Neuronal stem cell (in vitro differentiated cells): ENCODE measurements at regions not wholly inside any gene's neighbourhood (a gene's known extent, or its start where the extent isn't known, plus 50 kb on each side); places are given as distances from the start of the nearest gene placed in this dataset.

Experiments
- DNase-seq: peaks from one replicate; pipeline ENCODE4 v3.0.0-alpha.2; 2013; ENCODE audit warnings: low spot score
- H2AFZ ChIP-seq: one replicate; pipeline ENCODE4 v1.6.1; 2013; ENCODE audit warnings: mild to moderate bottlenecking, low read length, inconsistent platforms
- H2AK5ac ChIP-seq: 2 replicates; pipeline ENCODE4 v1.6.1; 2013; ENCODE audit warnings: low read depth, mild to moderate bottlenecking, inconsistent platforms, low read length, moderate library complexity, mixed read lengths
- H2BK120ac ChIP-seq: 2 replicates; pipeline ENCODE4 v1.6.1; 2013; ENCODE audit warnings: low read depth, mild to moderate bottlenecking, inconsistent platforms, low read length, moderate library complexity, mixed read lengths
- H2BK12ac ChIP-seq: one replicate; pipeline ENCODE4 v1.6.1; 2013; ENCODE audit warnings: low read length, inconsistent platforms
- H2BK15ac ChIP-seq: 2 replicates; pipeline ENCODE4 v1.6.1; 2013; ENCODE audit warnings: mild to moderate bottlenecking, low read length, inconsistent platforms, mixed read lengths
- H2BK5ac ChIP-seq: one replicate; pipeline ENCODE4 v1.6.1; 2013; ENCODE audit warnings: inconsistent platforms, mild to moderate bottlenecking, low read length, moderate library complexity
- H3K14ac ChIP-seq: one replicate; pipeline ENCODE4 v1.6.1; 2013; ENCODE audit warnings: low read length, inconsistent platforms
- H3K18ac ChIP-seq: 2 replicates; pipeline ENCODE4 v1.6.1; 2013; ENCODE audit warnings: low read length, inconsistent platforms
- H3K23ac ChIP-seq: 2 replicates; pipeline ENCODE4 v1.6.1; 2013; ENCODE audit warnings: low read depth, mild to moderate bottlenecking, mixed read lengths, low read length, inconsistent platforms; ENCODE audit not compliant: poor library complexity
- H3K27ac ChIP-seq: replicated peaks from 3 replicates; pipeline ENCODE4 v1.5.1; 2013; ENCODE audit warnings: low read length, inconsistent platforms
- H3K27me3 ChIP-seq, 3 experiments: 2 replicates each; pipeline ENCODE4 v1.6.1; 2013; ENCODE audit warnings: low read length in 3 of 3, mild to moderate bottlenecking in 2 of 3, inconsistent platforms in 1 of 3, low read depth in 1 of 3, mixed read lengths in 1 of 3, moderate library complexity in 1 of 3; ENCODE audit not compliant: control insufficient read depth in 3 of 3, insufficient read depth in 3 of 3
- H3K36me3 ChIP-seq, 2 donors: replicated peaks in 1 of 2; 2 replicates each; pipeline ENCODE4 v1.6.1; 2013; ENCODE audit warnings: low read length in 2 of 2; ENCODE audit not compliant: control insufficient read depth in 2 of 2, insufficient read depth in 2 of 2
- H3K4ac ChIP-seq: 2 replicates; pipeline ENCODE4 v1.6.1; 2013; ENCODE audit warnings: inconsistent platforms, mild to moderate bottlenecking, low read length, moderate library complexity
- H3K4me1 ChIP-seq, 2 donors: 1 replicate in 1 of 2; 2 replicates in 1 of 2; pipeline ENCODE4 v1.6.1; 2013; ENCODE audit warnings: low read length in 2 of 2, low read depth in 1 of 2; ENCODE audit not compliant: control insufficient read depth in 2 of 2, insufficient read depth in 1 of 2
- H3K4me2 ChIP-seq: one replicate; pipeline ENCODE4 v1.6.1; 2013; ENCODE audit warnings: mild to moderate bottlenecking, low read length, inconsistent platforms; ENCODE audit not compliant: insufficient read depth, poor library complexity, severe bottlenecking
- H3K4me3 ChIP-seq, 2 donors: 2 replicates each; pipeline ENCODE4 v1.5.1; 2013; ENCODE audit warnings: low read length in 2 of 2, mild to moderate bottlenecking in 2 of 2, inconsistent platforms in 1 of 2, moderate library complexity in 1 of 2
- H3K79me1 ChIP-seq: one replicate; pipeline ENCODE4 v1.6.1; 2013; ENCODE audit warnings: low read depth, mild to moderate bottlenecking, inconsistent platforms, low read length, moderate library complexity
- H3K9ac ChIP-seq: one replicate; pipeline ENCODE4 v1.6.1; 2013; ENCODE audit warnings: mild to moderate bottlenecking, low read depth, low read length, inconsistent platforms; ENCODE audit not compliant: poor library complexity
- H3K9me3 ChIP-seq, 2 donors: replicated peaks in 1 of 2; 2 replicates each; pipeline versions ENCODE3 to v1.6.1; 2013; ENCODE audit warnings: low read length in 2 of 2, mild to moderate bottlenecking in 2 of 2, inconsistent platforms in 1 of 2, low read depth in 1 of 2, mixed read lengths in 1 of 2, moderate library complexity in 1 of 2; ENCODE audit not compliant: control insufficient read depth in 2 of 2, insufficient read depth in 1 of 2
- H4K8ac ChIP-seq: one replicate; pipeline ENCODE4 v1.6.1; 2013; ENCODE audit warnings: low read depth, mild to moderate bottlenecking, inconsistent platforms, low read length, moderate library complexity
- H4K91ac ChIP-seq: one replicate; pipeline ENCODE4 v1.6.1; 2013; ENCODE audit warnings: low read length, low read depth, mild to moderate bottlenecking, inconsistent platforms; ENCODE audit not compliant: poor library complexity
- WGBS, 2 donors: extraction: QIAGEN DNeasy Blood & Tissue Kit; methylation state at CpG; one replicate each; pipeline ENCODE4 v1.1.7; 2013; ENCODE audit warnings: missing lambda C conversion rate in 2 of 2, mixed read lengths in 1 of 2; ENCODE audit not compliant: insufficient read length in 2 of 2, insufficient replicate concordance in 1 of 2; ENCODE audit errors: extremely low coverage in 2 of 2; 5-methylcytosine and 5-hydroxymethylcytosine counted together

DNA sequence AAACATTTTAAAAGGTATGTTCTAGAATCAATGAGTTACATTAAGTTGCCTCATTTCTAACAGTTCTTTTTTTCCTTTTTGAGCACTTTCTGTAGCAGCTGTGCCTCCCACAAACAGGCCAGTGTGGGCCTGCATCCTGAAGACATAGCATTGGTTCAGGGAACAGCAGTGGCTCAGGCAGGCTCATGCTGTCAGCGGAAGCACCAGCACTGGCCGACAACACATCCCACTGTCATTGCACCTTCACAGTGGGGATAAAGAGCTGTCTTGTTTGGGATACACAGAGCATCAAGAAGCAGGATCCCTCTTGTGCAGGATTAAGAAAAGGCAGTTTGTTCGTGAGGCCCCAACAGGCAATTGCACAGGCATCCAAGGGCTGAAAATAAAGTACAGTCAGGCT is 123.3 kb downstream of the MOBP start:
- H3K23ac ChIP-seq: no peak overlapping the region
- H3K79me1 ChIP-seq: no peaks in the 10 kb centered on the region
- H3K4me3 ChIP-seq: no peak overlapping the region
- no peak overlapping the region for H3K4ac ChIP-seq
- no peak overlapping the region for H3K18ac ChIP-seq
- H4K8ac ChIP-seq: no peak overlapping the region
- no peaks in the 10 kb centered on the region for H3K27me3 ChIP-seq
- WGBS, 2 donors: no CpG with 5 or more reads among the region's 3 CpGs
- H2BK5ac ChIP-seq: no peak overlapping the region
- no peaks in the 10 kb centered on the region for H3K36me3 ChIP-seq
- H3K4me2 ChIP-seq: no peak overlapping the region
- no peak overlapping the region for H2BK120ac ChIP-seq
- H2BK12ac ChIP-seq: no peak overlapping the region
- no peak overlapping the region for H2AFZ ChIP-seq
- no peak for DNase-seq
- H2AK5ac ChIP-seq: no peak overlapping the region
- no peaks in the 10 kb centered on the region for H3K9me3 ChIP-seq
- peaks cover 0 to 3% of the 10 kb centered on the region in 2 donors for H3K4me1 ChIP-seq
- no peak overlapping the region for H2BK15ac ChIP-seq
- no peak overlapping the region for H3K14ac ChIP-seq
- H3K9ac ChIP-seq: no peak overlapping the region
- no peak overlapping the region for H3K27ac ChIP-seq
- H4K91ac ChIP-seq: no peak overlapping the region

DNA sequence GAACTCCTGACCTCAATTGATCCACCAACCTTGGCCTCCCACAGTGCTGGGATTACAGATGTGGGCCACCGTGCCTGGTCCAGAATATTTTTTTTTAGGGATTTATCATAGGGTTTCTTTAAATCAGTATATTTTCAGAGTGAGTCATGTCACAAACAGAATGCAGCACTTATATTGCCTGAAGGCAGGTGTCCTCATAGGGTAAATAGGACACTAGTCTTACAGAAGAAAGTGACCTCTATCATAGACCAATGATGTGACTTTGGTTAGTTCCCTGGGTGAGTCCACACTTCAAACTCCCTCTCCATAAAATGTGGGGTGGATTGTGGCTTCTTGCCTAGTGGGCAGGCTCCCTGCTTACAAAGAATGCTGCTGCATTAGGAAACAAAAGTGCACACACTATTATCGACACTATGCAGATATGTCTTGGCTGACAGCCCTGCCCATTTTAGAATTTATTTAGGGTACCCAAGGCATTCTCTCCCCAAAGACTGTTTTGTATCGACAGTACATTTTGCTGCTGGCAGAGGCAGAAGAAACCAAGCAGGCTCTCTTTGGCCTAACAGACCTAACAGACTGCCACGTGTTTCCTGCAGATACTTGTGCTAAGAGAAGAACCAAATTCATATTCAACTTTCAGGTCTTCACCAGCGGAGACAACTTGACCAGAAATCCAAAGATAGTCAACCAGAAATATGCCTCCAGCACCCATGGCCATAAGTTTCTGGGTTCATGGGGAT is 125.0 kb downstream of the MOBP start:
- no CpG with 5 or more reads among the region's 5 CpGs for WGBS, 2 donors
- no peak overlapping the region for H3K27ac ChIP-seq
- H2AFZ ChIP-seq: no peak overlapping the region

DNA sequence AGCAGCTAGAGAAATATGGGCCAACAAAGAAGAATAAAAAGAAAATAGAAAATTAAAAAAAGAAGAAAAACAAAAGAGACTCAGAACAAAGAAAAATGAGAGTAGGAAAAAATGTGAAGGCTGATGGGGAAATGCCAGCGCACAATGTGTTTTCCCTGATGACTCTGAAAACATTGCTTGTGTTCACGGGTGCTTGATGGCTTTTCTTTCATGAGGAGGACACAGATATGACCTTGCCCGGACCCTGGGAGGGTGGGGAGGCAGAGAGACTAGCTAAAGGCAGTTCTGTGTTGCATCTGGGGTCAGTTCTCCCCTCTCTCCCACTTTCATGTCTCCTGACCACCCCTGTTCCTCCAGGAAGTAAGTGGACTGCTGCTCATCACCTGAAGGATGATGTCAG is 125.9 kb downstream of the MOBP start:
- H3K4me3 ChIP-seq: no peak overlapping the region
- H3K36me3 ChIP-seq: no peaks in the 10 kb centered on the region
- no peak overlapping the region for H3K4ac ChIP-seq
- H3K79me1 ChIP-seq: no peaks in the 10 kb centered on the region
- no CpG with 5 or more reads among the region's 3 CpGs for WGBS, 2 donors
- H3K9ac ChIP-seq: no peak overlapping the region
- no peak overlapping the region for H3K14ac ChIP-seq
- H3K9me3 ChIP-seq: no peaks in the 10 kb centered on the region
- no peak overlapping the region for H3K18ac ChIP-seq
- H2BK5ac ChIP-seq: no peak overlapping the region
- no peak overlapping the region for H2AK5ac ChIP-seq
- H3K27ac ChIP-seq: no peak overlapping the region
- no peak overlapping the region for H2BK12ac ChIP-seq
- no peak overlapping the region for H3K4me2 ChIP-seq
- no peaks in the 10 kb centered on the region for H3K27me3 ChIP-seq
- peaks cover 0 to 3% of the 10 kb centered on the region in 2 donors for H3K4me1 ChIP-seq
- H3K23ac ChIP-seq: no peak overlapping the region
- no peak overlapping the region for H4K8ac ChIP-seq
- H2BK120ac ChIP-seq: no peak overlapping the region
- no peak overlapping the region for H4K91ac ChIP-seq
- H2AFZ ChIP-seq: no peak overlapping the region
- H2BK15ac ChIP-seq: no peak overlapping the region
- no peak for DNase-seq

More for the DNA sequence above, 125.0 kb downstream of the MOBP start:
- no peak for DNase-seq
- Histone ChIP-seq H2AK5ac (no peak overlapping the region), H3K27me3 (no peaks in the 10 kb centered on the region), H3K4me1 (peaks cover 0 to 3% of the 10 kb centered on the region in 2 donors), H3K79me1 (no peaks in the 10 kb centered on the region), H3K9me3 (no peaks in the 10 kb centered on the region), H2BK120ac (no peak overlapping the region), H4K91ac (no peak overlapping the region), H3K4ac (no peak overlapping the region), H3K4me2 (no peak overlapping the region), H3K36me3 (no peaks in the 10 kb centered on the region), H3K18ac (no peak overlapping the region), H3K4me3 (no peak overlapping the region), H3K23ac (no peak overlapping the region), H3K9ac (no peak overlapping the region), H2BK12ac (no peak overlapping the region), H2BK5ac (no peak overlapping the region), H4K8ac (no peak overlapping the region), H2BK15ac (no peak overlapping the region), H3K14ac (no peak overlapping the region)

DNA sequence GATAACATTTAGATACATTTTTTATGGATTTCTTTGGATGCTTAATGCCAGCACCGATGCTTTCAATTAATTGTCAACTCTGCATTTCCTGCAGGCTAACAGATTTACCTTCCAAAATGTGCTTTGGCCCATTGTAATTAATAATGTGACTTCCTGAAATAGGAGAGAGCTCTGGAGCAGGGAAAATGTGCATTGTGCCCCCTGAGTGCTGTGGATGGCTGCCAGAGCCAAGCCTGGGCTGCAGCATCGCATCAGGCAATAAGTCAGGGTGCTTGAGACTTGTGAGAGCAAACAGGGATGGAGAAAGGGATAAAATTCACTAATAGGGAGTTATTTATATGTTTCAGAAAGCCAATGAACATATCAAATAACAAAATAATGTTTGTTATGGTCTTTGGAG is 133.8 kb downstream of the MOBP start:
- Histone ChIP-seq H2BK15ac (no peak overlapping the region), H2AFZ (no peak overlapping the region), H2AK5ac (no peak overlapping the region), H3K18ac (no peak overlapping the region), H3K14ac (no peak overlapping the region), H3K4me1 (no peaks in the 10 kb centered on the region), H3K23ac (no peak overlapping the region), H4K8ac (no peak overlapping the region), H3K4ac (no peak overlapping the region), H3K9me3 (no peaks in the 10 kb centered on the region), H2BK120ac (no peak overlapping the region), H4K91ac (no peak overlapping the region), H3K9ac (no peak overlapping the region), H2BK12ac (no peak overlapping the region), H3K36me3 (no peaks in the 10 kb centered on the region), H3K27ac (no peak overlapping the region), H3K79me1 (no peaks in the 10 kb centered on the region), H3K27me3 (no peaks in the 10 kb centered on the region), H3K4me3 (no peak overlapping the region), H2BK5ac (no peak overlapping the region), H3K4me2 (no peak overlapping the region)
- no CpG with 5 or more reads among the region's 2 CpGs for WGBS, 2 donors
- no peak for DNase-seq
